OCI-LY3 (cell line): ENCODE measurements at regions not wholly inside any gene's neighbourhood (a gene's known extent, or its start where the extent isn't known, plus 50 kb on each side); places are given as distances from the start of the nearest gene placed in this dataset.

Source experiments
- H2AFZ ChIP-seq: fragments of 200-600, 300-600 bp; shearing (Covaris generic); 2 replicates; pipeline ENCODE4 v1.6.0; 2014; ENCODE audit warnings: antibody characterized with exemption, low read depth, low read length
- H3K27ac ChIP-seq: fragments of 200-600, 300-600 bp; sonication (generic); 2 replicates; pipeline ENCODE4 v1.5.1; 2014; ENCODE audit warnings: mild to moderate bottlenecking, low read length, moderate library complexity, mixed read lengths
- H3K27me3 ChIP-seq: fragments of 200-600, 300-600 bp; sonication (generic); 2 replicates; pipeline ENCODE4 v1.6.1; 2014; ENCODE audit warnings: low read depth, low read length, mixed read lengths
- H3K36me3 ChIP-seq: fragments of 200-600, 300-600 bp; sonication (generic); replicated peaks from 2 replicates; pipeline ENCODE3; 2014; ENCODE audit warnings: low read depth, low read length, mixed read lengths
- H3K4me1 ChIP-seq: fragments of 300-600, 200-600 bp; sonication (generic); 2 replicates; pipeline ENCODE4 v1.6.1; 2014; ENCODE audit warnings: low read length, mixed read lengths
- H3K4me2 ChIP-seq: fragments of 200-600, 300-600 bp; sonication (generic); 2 replicates; pipeline ENCODE4 v1.6.1; 2014; ENCODE audit warnings: low read length, mixed read lengths
- H3K4me3 ChIP-seq: fragments of 300-600, 200-600 bp; sonication (generic); 2 replicates; pipeline ENCODE4 v1.5.1; 2014; ENCODE audit warnings: antibody characterized with exemption, mild to moderate bottlenecking, low read length, moderate library complexity
- H3K79me2 ChIP-seq: fragments of 300-600, 200-600 bp; shearing (Covaris generic); 2 replicates; pipeline ENCODE4 v1.6.1; 2014; ENCODE audit warnings: mild to moderate bottlenecking, low read length, mixed read lengths
- H3K9ac ChIP-seq: fragments of 300-600, 200-600 bp; shearing (Covaris generic); 2 replicates; pipeline ENCODE4 v1.6.0; 2014; ENCODE audit warnings: mild to moderate bottlenecking, low read length, moderate library complexity
- H3K9me3 ChIP-seq: fragments of 200-600, 300-600 bp; shearing (Covaris generic); 2 replicates; pipeline ENCODE4 v1.6.1; 2014; ENCODE audit warnings: low read length, mixed read lengths; ENCODE audit not compliant: insufficient read depth
- H4K20me1 ChIP-seq: fragments of 200-600, 300-600 bp; sonication (generic); 2 replicates; pipeline ENCODE4 v1.6.1; 2016; ENCODE audit warnings: low read length, mixed read lengths; ENCODE audit not compliant: insufficient read depth
- CTCF ChIP-seq: fragments of 200-600, 300-600 bp; sonication (generic); IDR thresholded peaks from 2 replicates; pipeline ENCODE4 v1.5.1; 2014; ENCODE audit warnings: antibody characterized with exemption, low read length, low read depth
- EZH2phosphoT487 ChIP-seq: fragments of 200-600 bp; shearing (Covaris generic); IDR thresholded peaks from 2 replicates; pipeline ENCODE4 v1.6.1; 2018; ENCODE audit warnings: antibody characterized with exemption, mixed run types, low read depth

- H3K9ac ChIP-seq: no peak overlapping the region
- H2AFZ ChIP-seq: no peak overlapping the region
Measured at GRCh38 chr15:70327856-70328678, 230.3 kb upstream of the TLE3 start.

GRCh38 chr15:70327328-70327855, 229.7 kb upstream of the TLE3 start:
- H3K27me3 ChIP-seq: no peaks in the 10 kb centered on the region
- H3K4me3 ChIP-seq: no peak overlapping the region
- H3K9me3 ChIP-seq: no peaks in the 10 kb centered on the region; the same call in 1 of the 2 replicates
- peaks cover 31% of the 10 kb centered on the region for H3K4me1 ChIP-seq
- no peak overlapping the region for H3K27ac ChIP-seq
- H4K20me1 ChIP-seq: no peaks in the 10 kb centered on the region
- TF ChIP-seq CTCF (no peak), EZH2phosphoT487 (no peak)
- no peak overlapping the region for H3K9ac ChIP-seq
- H3K4me2 ChIP-seq: peak overlapping the region; percentile 35
- H3K36me3 ChIP-seq: peaks cover 3% of the 10 kb centered on the region
- no peaks in the 10 kb centered on the region for H3K79me2 ChIP-seq
- H2AFZ ChIP-seq: no peak overlapping the region

More at GRCh38 chr15:70327856-70328678, 230.3 kb upstream of the TLE3 start:
- Histone ChIP-seq H3K4me2 (peak overlapping the region; percentile 35), H3K4me3 (no peak overlapping the region), H3K27me3 (no peaks in the 10 kb centered on the region), H3K4me1 (peaks cover 24% of the 10 kb centered on the region), H3K79me2 (no peaks in the 10 kb centered on the region), H3K27ac (no peak overlapping the region), H4K20me1 (no peaks in the 10 kb centered on the region), H3K9me3 (no peaks in the 10 kb centered on the region; the same call in 1 of the 2 replicates), H3K36me3 (peaks cover 3% of the 10 kb centered on the region)
- TF ChIP-seq EZH2phosphoT487 (no peak), CTCF (no peak)

GRCh38 chr15:70324001-70324974, 226.6 kb upstream of the TLE3 start:
- Histone ChIP-seq H3K27me3 (no peaks in the 10 kb centered on the region), H3K9ac (no peak overlapping the region), H2AFZ (no peak overlapping the region), H3K36me3 (no peaks in the 10 kb centered on the region), H3K4me1 (peaks cover 62% of the 10 kb centered on the region), H3K9me3 (no peaks in the 10 kb centered on the region), H3K4me3 (no peak overlapping the region), H3K79me2 (0 out of 2 replicates have a peak, but pooled peaks cover 3% of the 10 kb centered on the region), H3K4me2 (no peak overlapping the region), H4K20me1 (no peaks in the 10 kb centered on the region), H3K27ac (no peak overlapping the region)
- no peak for TF ChIP-seq CTCF
